ENCODE measurements at regions not wholly inside any gene's neighbourhood (a gene's known extent, or its start where the extent isn't known, plus 50 kb on each side); places are given as distances from the start of the nearest gene placed in this dataset.
"Not testable (repeated sequence)": the region's sequence is repeated elsewhere in the genome, so short reads cannot be mapped to it uniquely, and the experiment has no call there.

GRCh38 chr1:197995408-197996258 lies 78.5 kb downstream of the LHX9 start:
- Histone ChIP-seq H3K27ac (ENCODE audit: low read depth, low read length) (no peak overlapping the region), H3K9me3 (ENCODE audit: control insufficient read depth in 2 of 3, low read length in 3 of 3) (no peaks in the 10 kb centered on the region), H3K4me3 (ENCODE audit: low read length) (no peak overlapping the region), H3K36me3 (ENCODE audit: control insufficient read depth in 2 of 3, insufficient read depth in 3 of 3, low read length in 3 of 3) (no peaks in the 10 kb centered on the region), H3K27me3 (ENCODE audit: control insufficient read depth in 2 of 2, insufficient read depth in 2 of 2, low read length in 2 of 2) (no peaks in the 10 kb centered on the region), H3K4me1 (ENCODE audit: control insufficient read depth in 2 of 2, insufficient read depth in 2 of 2, low read length in 2 of 2) (no peaks in the 10 kb centered on the region)
- Mint-ChIP-seq H3K27ac (no peak overlapping the region), H3K4me3 (no peak overlapping the region), H3K36me3 (no peaks in the 10 kb centered on the region), H3K4me1 (peaks cover 2 to 10% (median 5%) of the 10 kb centered on the region in 7 donors), H3K9me3 (no peaks in the 10 kb centered on the region), H3K27me3 (peaks cover 0 to 9% (median 6%) of the 10 kb centered on the region in 5 donors)
- DNase-seq: no peak
- ChIA-PET CTCF (no interaction called here), POLR2A (no interaction called here)
- ATAC-seq: no peak
- intact Hi-C loops (cut with micrococcal nuclease): no loop called here

GRCh38 chr1:197996259-197996512 lies 79.0 kb downstream of the LHX9 start:
- H3K4me3 ChIP-seq (ENCODE audit: low read length); H3K4me3 Mint-ChIP-seq; H3K4me1 ChIP-seq (ENCODE audit: control insufficient read depth in 2 of 2, insufficient read depth in 2 of 2, low read length in 2 of 2); intact Hi-C loops (cut with micrococcal nuclease); DNase-seq; H3K9me3 Mint-ChIP-seq; H3K27ac Mint-ChIP-seq; H3K27me3 Mint-ChIP-seq; ATAC-seq; POLR2A ChIA-PET; H3K36me3 ChIP-seq (ENCODE audit: control insufficient read depth in 2 of 3, insufficient read depth in 3 of 3, low read length in 3 of 3); H3K9me3 ChIP-seq (ENCODE audit: control insufficient read depth in 2 of 3, low read length in 3 of 3); H3K36me3 Mint-ChIP-seq; H3K27me3 ChIP-seq (ENCODE audit: control insufficient read depth in 2 of 2, insufficient read depth in 2 of 2, low read length in 2 of 2); H3K27ac ChIP-seq (ENCODE audit: low read depth, low read length); CTCF ChIA-PET: not testable (repeated sequence)
- peaks cover 2 to 10% (median 5%) of the 10 kb centered on the region in 7 donors for H3K4me1 Mint-ChIP-seq

GRCh38 chr1:197998110-197998509 lies 80.9 kb downstream of the LHX9 start:
- POLR2A ChIA-PET: interaction anchor here (0.8 kb wide), 1 partner anchor 346 kb away, joined by 3 read pairs; no protein-coding TSS in a partner anchor

GRCh38 chr1:198001776-198002408 lies 84.7 kb downstream of the LHX9 start:
- peaks cover 0 to 20% (median 14%) of the 10 kb centered on the region in 5 donors for H3K27me3 Mint-ChIP-seq
- intact Hi-C loops (cut with micrococcal nuclease): no loop called here
- DNase-seq (no peak), ATAC-seq (peak; percentile 45)
- Histone ChIP-seq H3K4me1 (ENCODE audit: control insufficient read depth in 2 of 2, insufficient read depth in 2 of 2, low read length in 2 of 2) (no peaks in the 10 kb centered on the region), H3K27me3 (ENCODE audit: control insufficient read depth in 2 of 2, insufficient read depth in 2 of 2, low read length in 2 of 2) (no peaks in the 10 kb centered on the region), H3K9me3 (ENCODE audit: control insufficient read depth in 2 of 3, low read length in 3 of 3) (no peaks in the 10 kb centered on the region), H3K36me3 (ENCODE audit: control insufficient read depth in 2 of 3, insufficient read depth in 3 of 3, low read length in 3 of 3) (no peaks in the 10 kb centered on the region), H3K27ac (ENCODE audit: low read depth, low read length) (no peak overlapping the region), H3K4me3 (ENCODE audit: low read length) (no peak overlapping the region)
- no peak overlapping the region for H3K4me3 Mint-ChIP-seq
- H3K4me1 Mint-ChIP-seq: peaks cover 0 to 2% (median 0%) of the 10 kb centered on the region in 7 donors
- peaks cover 0 to 3% (median 0%) of the 10 kb centered on the region in 11 donors for H3K9me3 Mint-ChIP-seq
- ChIA-PET CTCF (no interaction called here), POLR2A (no interaction called here)
- H3K27ac Mint-ChIP-seq: no peak overlapping the region
- H3K36me3 Mint-ChIP-seq: no peaks in the 10 kb centered on the region

More at GRCh38 chr1:197998110-197998509, 80.9 kb downstream of the LHX9 start:
- no peak for DNase-seq
- Mint-ChIP-seq H3K27ac (no peak overlapping the region), H3K27me3 (peaks cover 0 to 20% (median 13%) of the 10 kb centered on the region in 5 donors), H3K9me3 (no peaks in the 10 kb centered on the region), H3K4me1 (peaks cover 2 to 10% (median 5%) of the 10 kb centered on the region in 7 donors), H3K36me3 (no peaks in the 10 kb centered on the region), H3K4me3 (no peak overlapping the region)
- Histone ChIP-seq H3K4me1 (ENCODE audit: control insufficient read depth in 2 of 2, insufficient read depth in 2 of 2, low read length in 2 of 2) (no peaks in the 10 kb centered on the region), H3K36me3 (ENCODE audit: control insufficient read depth in 2 of 3, insufficient read depth in 3 of 3, low read length in 3 of 3) (no peaks in the 10 kb centered on the region), H3K9me3 (ENCODE audit: control insufficient read depth in 2 of 3, low read length in 3 of 3) (no peaks in the 10 kb centered on the region), H3K4me3 (ENCODE audit: low read length) (no peak overlapping the region), H3K27me3 (ENCODE audit: control insufficient read depth in 2 of 2, insufficient read depth in 2 of 2, low read length in 2 of 2) (no peaks in the 10 kb centered on the region), H3K27ac (ENCODE audit: low read depth, low read length) (no peak overlapping the region)
- intact Hi-C loops (cut with micrococcal nuclease): no loop called here
- no peak for ATAC-seq
- CTCF ChIA-PET: no interaction called here

- peaks cover 0 to 20% (median 14%) of the 10 kb centered on the region in 5 donors for H3K27me3 Mint-ChIP-seq
- ATAC-seq (no peak), DNase-seq (no peak)
- H3K9me3 ChIP-seq (ENCODE audit: control insufficient read depth in 2 of 3, low read length in 3 of 3): no peaks in the 10 kb centered on the region
- no peaks in the 10 kb centered on the region for H3K4me1 Mint-ChIP-seq
- no peaks in the 10 kb centered on the region for H3K36me3 Mint-ChIP-seq
- peaks cover 0 to 3% (median 0%) of the 10 kb centered on the region in 11 donors for H3K9me3 Mint-ChIP-seq
- no peak overlapping the region for H3K4me3 ChIP-seq (ENCODE audit: low read length)
- ChIA-PET POLR2A (no interaction called here), CTCF (no interaction called here)
- H3K4me1 ChIP-seq (ENCODE audit: control insufficient read depth in 2 of 2, insufficient read depth in 2 of 2, low read length in 2 of 2): no peaks in the 10 kb centered on the region
- no peaks in the 10 kb centered on the region for H3K36me3 ChIP-seq (ENCODE audit: control insufficient read depth in 2 of 3, insufficient read depth in 3 of 3, low read length in 3 of 3)
- H3K27ac Mint-ChIP-seq: no peak overlapping the region
- intact Hi-C loops (cut with micrococcal nuclease): no loop called here
- no peaks in the 10 kb centered on the region for H3K27me3 ChIP-seq (ENCODE audit: control insufficient read depth in 2 of 2, insufficient read depth in 2 of 2, low read length in 2 of 2)
- H3K4me3 Mint-ChIP-seq: no peak overlapping the region
- H3K27ac ChIP-seq (ENCODE audit: low read depth, low read length): no peak overlapping the region
These were observed 86.3 kb downstream of the LHX9 start for GRCh38 chr1:198003468-198003867.

GRCh38 chr1:198007011-198007410 lies 89.8 kb downstream of the LHX9 start:
- no peak overlapping the region for H3K4me3 Mint-ChIP-seq
- CTCF ChIA-PET: no interaction called here
- DNase-seq: no peak
- POLR2A ChIA-PET: no interaction called here
- H3K4me1 ChIP-seq (ENCODE audit: control insufficient read depth in 2 of 2, insufficient read depth in 2 of 2, low read length in 2 of 2): no peaks in the 10 kb centered on the region
- no peaks in the 10 kb centered on the region for H3K27me3 ChIP-seq (ENCODE audit: control insufficient read depth in 2 of 2, insufficient read depth in 2 of 2, low read length in 2 of 2)
- no peaks in the 10 kb centered on the region for H3K36me3 ChIP-seq (ENCODE audit: control insufficient read depth in 2 of 3, insufficient read depth in 3 of 3, low read length in 3 of 3)
- H3K27ac Mint-ChIP-seq: no peak overlapping the region
- H3K27me3 Mint-ChIP-seq: peaks cover 0 to 19% (median 5%) of the 10 kb centered on the region in 5 donors
- intact Hi-C loops (cut with micrococcal nuclease): no loop called here
- no peak overlapping the region for H3K4me3 ChIP-seq (ENCODE audit: low read length)
- H3K9me3 Mint-ChIP-seq: peaks cover 0 to 25% (median 10%) of the 10 kb centered on the region in 11 donors
- peaks cover 0 to 3% (median 0%) of the 10 kb centered on the region in 3 experiments for H3K9me3 ChIP-seq (ENCODE audit: control insufficient read depth in 2 of 3, low read length in 3 of 3)
- no peak overlapping the region for H3K27ac ChIP-seq (ENCODE audit: low read depth, low read length)
- H3K4me1 Mint-ChIP-seq: no peaks in the 10 kb centered on the region
- ATAC-seq: no peak
- H3K36me3 Mint-ChIP-seq: peaks cover 0 to 4% (median 0%) of the 10 kb centered on the region in 5 donors
